ENCODE measurements at regions not wholly inside any gene's neighbourhood (a gene's known extent, or its start where the extent isn't known, plus 50 kb on each side); places are given as distances from the start of the nearest gene placed in this dataset.

DNA sequence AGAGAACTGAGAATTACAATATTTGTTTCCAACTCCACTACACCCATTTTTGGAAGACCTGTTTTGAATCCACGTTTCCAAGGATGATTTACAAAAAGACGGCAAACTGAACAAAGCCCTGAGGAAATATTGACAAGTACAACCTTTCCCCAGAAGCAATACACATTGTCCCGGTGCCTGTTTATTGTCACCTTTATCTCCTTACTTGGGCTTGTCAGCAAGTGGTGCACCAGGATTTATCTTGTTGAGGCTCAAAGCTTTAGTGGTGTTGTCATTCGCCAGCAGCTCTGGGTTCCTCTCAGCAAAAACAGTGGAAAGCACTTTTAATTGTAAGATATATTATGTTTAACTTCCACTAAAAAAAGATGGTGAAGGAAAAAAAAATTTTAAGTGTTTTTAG lies 1191.9 kb upstream of the TENM4 start:
- ChIA-PET POLR2A (no interaction called here), CTCF (no interaction called here)
- BruUV-seq (replicated peaks) = no TSS peak
- no peak for FAIRE-seq
- H3K79me2 ChIP-seq (ENCODE audit: control insufficient read depth, insufficient read depth, low read length) = no peaks in the 10 kb centered on the region
- TF ChIP-seq POLR2A (IDR thresholded peaks at IDR 0.05; ENCODE audit: low read depth, low read length) (no peak), POLR2AphosphoS5 (IDR thresholded peaks at IDR 0.05; ENCODE audit: insufficient read depth, low read depth, low read length) (no peak), EZH2 (IDR thresholded peaks at IDR 0.05; ENCODE audit: borderline replicate concordance, low read depth, low read length, severe bottlenecking) (no peak), FOS (IDR thresholded peaks at IDR 0.05; ENCODE audit: borderline replicate concordance, insufficient read depth, low read length) (no peak), GATA2 (IDR thresholded peaks at IDR 0.05; ENCODE audit: insufficient read depth, insufficient read length, low read depth, low read length) (no peak), MYC (IDR thresholded peaks at IDR 0.05; ENCODE audit: low read depth, low read length) (no peak), JUN (IDR thresholded peaks at IDR 0.05; ENCODE audit: borderline replicate concordance, insufficient read depth, insufficient read length, low read depth) (no peak)
- TF ChIP-seq, protein P1, sequence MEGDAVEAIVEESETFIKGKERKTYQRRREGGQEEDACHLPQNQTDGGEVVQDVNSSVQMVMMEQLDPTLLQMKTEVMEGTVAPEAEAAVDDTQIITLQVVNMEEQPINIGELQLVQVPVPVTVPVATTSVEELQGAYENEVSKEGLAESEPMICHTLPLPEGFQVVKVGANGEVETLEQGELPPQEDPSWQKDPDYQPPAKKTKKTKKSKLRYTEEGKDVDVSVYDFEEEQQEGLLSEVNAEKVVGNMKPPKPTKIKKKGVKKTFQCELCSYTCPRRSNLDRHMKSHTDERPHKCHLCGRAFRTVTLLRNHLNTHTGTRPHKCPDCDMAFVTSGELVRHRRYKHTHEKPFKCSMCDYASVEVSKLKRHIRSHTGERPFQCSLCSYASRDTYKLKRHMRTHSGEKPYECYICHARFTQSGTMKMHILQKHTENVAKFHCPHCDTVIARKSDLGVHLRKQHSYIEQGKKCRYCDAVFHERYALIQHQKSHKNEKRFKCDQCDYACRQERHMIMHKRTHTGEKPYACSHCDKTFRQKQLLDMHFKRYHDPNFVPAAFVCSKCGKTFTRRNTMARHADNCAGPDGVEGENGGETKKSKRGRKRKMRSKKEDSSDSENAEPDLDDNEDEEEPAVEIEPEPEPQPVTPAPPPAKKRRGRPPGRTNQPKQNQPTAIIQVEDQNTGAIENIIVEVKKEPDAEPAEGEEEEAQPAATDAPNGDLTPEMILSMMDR (IDR thresholded peaks at IDR 0.05; ENCODE audit: extremely low read depth in 1 of 2, insufficient read depth in 1 of 2, low read depth in 1 of 2, low read length in 2 of 2) = no peak
- TF ChIP-seq, protein P2, sequence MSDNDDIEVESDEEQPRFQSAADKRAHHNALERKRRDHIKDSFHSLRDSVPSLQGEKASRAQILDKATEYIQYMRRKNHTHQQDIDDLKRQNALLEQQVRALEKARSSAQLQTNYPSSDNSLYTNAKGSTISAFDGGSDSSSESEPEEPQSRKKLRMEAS (IDR thresholded peaks at IDR 0.05; ENCODE audit: insufficient read depth, insufficient read length) = no peak
- no peaks in the 10 kb centered on the region for H3K4me1 ChIP-seq (ENCODE audit: control insufficient read depth, extremely low read depth, insufficient read depth, low read length)
- no peaks in the 10 kb centered on the region for H3K27me3 ChIP-seq (ENCODE audit: control insufficient read depth in 2 of 2, insufficient read depth in 2 of 2, low read length in 2 of 2)
- dilution Hi-C loops (cut with MboI; ENCODE audit: extremely low pct_ligation_motif_present, low sequenced_read_pairs) = no loop called here
- no peaks in the 10 kb centered on the region for H3K9me1 ChIP-seq (replicated peaks; ENCODE audit: control insufficient read depth, extremely low read depth, insufficient read depth, low read length)
- H3K27ac ChIP-seq (ENCODE audit: insufficient read depth, low read depth, low read length) = no peak overlapping the region
- no peak overlapping the region for H3K9ac ChIP-seq (replicated peaks; ENCODE audit: extremely low read depth, insufficient read depth, low read length)
- no peaks in the 10 kb centered on the region for H4K20me1 ChIP-seq (replicated peaks; ENCODE audit: control insufficient read depth, extremely low read depth, insufficient read depth, low read length)
- no peak overlapping the region for H2AFZ ChIP-seq (ENCODE audit: low read depth, low read length)
- H3K4me3 ChIP-seq (replicated peaks in 1 of 3; ENCODE audit: insufficient read depth in 1 of 3, low read depth in 1 of 3, low read length in 3 of 3) = no peak overlapping the region
- no peak overlapping the region for H3K4me2 ChIP-seq (ENCODE audit: insufficient read depth, low read length)
- intact Hi-C loops (cut with micrococcal nuclease) = no loop called here
- DNase-seq (ENCODE audit: low read depth, low spot score) = no peak
- H3K36me3 ChIP-seq (ENCODE audit: control insufficient read depth in 2 of 2, extremely low read depth in 1 of 2, insufficient read depth in 2 of 2, low read length in 2 of 2) = no peaks in the 10 kb centered on the region
- H3K9me3 ChIP-seq (replicated peaks; ENCODE audit: control insufficient read depth, insufficient read depth, low read length) = no peaks in the 10 kb centered on the region
